CD4-positive, alpha-beta memory T cell (primary cell): ENCODE measurements at regions not wholly inside any gene's neighbourhood (a gene's known extent, or its start where the extent isn't known, plus 50 kb on each side); places are given as distances from the start of the nearest gene placed in this dataset.

Experiments used
- CTCF ChIA-PET: fragments of 350-600 bp; sonication (Branson Sonifier 250); formaldehyde crosslinking; loops from one replicate; lab custom pipeline; 2021; ENCODE audit warnings: inconsistent platforms; ENCODE audit not compliant: partially characterized antibody; lab: Charles Lee
- POLR2A ChIA-PET: fragments of 350-600 bp; sonication (Branson Sonifier 250); formaldehyde crosslinking; loops from one replicate; lab custom pipeline; 2021; ENCODE audit not compliant: partially characterized antibody; lab: Charles Lee
- DNase-seq, 5 donors: peaks; one replicate each; pipeline versions ENCODE4 v3.0.0 to v3.0.0-alpha.2; 2020 to 2022; ENCODE audit warnings: mixed read lengths in 1 of 5
- H3K27ac ChIP-seq: one replicate; pipeline ENCODE4 v1.7.0; 2013; ENCODE audit warnings: low read depth, low read length
- H3K27me3 ChIP-seq: 2 replicates; pipeline ENCODE4 v1.7.0; 2013; ENCODE audit warnings: mild to moderate bottlenecking, low read length, moderate library complexity; ENCODE audit not compliant: insufficient read depth
- H3K36me3 ChIP-seq: 2 replicates; pipeline ENCODE4 v1.7.0; 2013; ENCODE audit warnings: mild to moderate bottlenecking, low read length, moderate library complexity; ENCODE audit not compliant: insufficient read depth
- H3K4me1 ChIP-seq: 2 replicates; pipeline ENCODE4 v1.7.0; 2013; ENCODE audit warnings: mild to moderate bottlenecking, low read length, moderate library complexity; ENCODE audit not compliant: insufficient read depth
- H3K4me3 ChIP-seq, 2 donors: one replicate each; pipeline ENCODE4 v1.7.0; 2013; ENCODE audit warnings: low read length in 2 of 2, mild to moderate bottlenecking in 1 of 2
- H3K9me3 ChIP-seq, 2 donors: one replicate each; pipeline ENCODE4 v1.7.0; 2013; ENCODE audit warnings: low read length in 2 of 2, control low read depth in 1 of 2; ENCODE audit not compliant: control insufficient read depth in 1 of 2
- H3K27ac Mint-ChIP-seq, 7 donors: one replicate each; pipeline ENCODE4 v1.8.0; 2020 to 2021; ENCODE audit warnings: mixed read lengths in 7 of 7, mild to moderate bottlenecking in 6 of 7, inconsistent platforms in 3 of 7, moderate library complexity in 3 of 7
- H3K27me3 Mint-ChIP-seq, 2 donors: one replicate each; pipeline ENCODE4 v1.8.0; 2020 to 2021; ENCODE audit warnings: mixed read lengths in 2 of 2
- H3K36me3 Mint-ChIP-seq, 2 donors: one replicate each; pipeline ENCODE4 v1.8.0; 2020 to 2021; ENCODE audit warnings: mixed read lengths in 2 of 2, inconsistent platforms in 1 of 2, mild to moderate bottlenecking in 1 of 2
- H3K4me1 Mint-ChIP-seq, 4 donors: one replicate each; pipeline ENCODE4 v1.8.0; 2020 to 2021; ENCODE audit warnings: mixed read lengths in 4 of 4, mild to moderate bottlenecking in 1 of 4
- H3K4me3 Mint-ChIP-seq, 8 donors: one replicate each; pipeline ENCODE4 v1.8.0; 2020 to 2021; ENCODE audit warnings: mixed read lengths in 8 of 8, mild to moderate bottlenecking in 7 of 8, moderate library complexity in 6 of 8, inconsistent platforms in 3 of 8
- H3K9me3 Mint-ChIP-seq, 8 donors: one replicate each; pipeline ENCODE4 v1.8.0; 2020 to 2021; ENCODE audit warnings: mixed read lengths in 8 of 8, mild to moderate bottlenecking in 5 of 8, inconsistent platforms in 3 of 8, moderate library complexity in 1 of 8
- intact Hi-C: fragments of 100-400 bp; cut with micrococcal nuclease; formaldehyde crosslinking; loops from one replicate; pipeline ENCODE4 v1.15.1; 2023

GRCh38 chr5:147175516-147176097, 59.2 kb upstream of the STK32A start:
- POLR2A ChIA-PET: no interaction called here
- Mint-ChIP-seq H3K9me3 (peaks cover 0 to 4% (median under 1%) of the 10 kb centered on the region in 8 donors), H3K4me3 (no peak overlapping the region), H3K27me3 (peaks cover 0 to 4% of the 10 kb centered on the region in 2 donors), H3K27ac (no peak overlapping the region), H3K4me1 (peaks cover 1 to 3% (median 2%) of the 10 kb centered on the region in 4 donors), H3K36me3 (no peaks in the 10 kb centered on the region)
- Histone ChIP-seq H3K4me1 (no peaks in the 10 kb centered on the region), H3K9me3 (no peaks in the 10 kb centered on the region), H3K27ac (no peak overlapping the region), H3K27me3 (no peaks in the 10 kb centered on the region), H3K4me3 (no peak overlapping the region), H3K36me3 (no peaks in the 10 kb centered on the region)
- no peak for DNase-seq
- intact Hi-C loops: no loop called here
- CTCF ChIA-PET: interaction anchor here (6.8 kb wide), 1 partner anchor 13 kb away, joined by 47 read pairs; no protein-coding TSS in a partner anchor

GRCh38 chr5:147176422-147176821, 58.4 kb upstream of the STK32A start:
- CTCF ChIA-PET: interaction anchor here (6.8 kb wide), 1 partner anchor 12 kb away, joined by 47 read pairs; no protein-coding TSS in a partner anchor

GRCh38 chr5:147177125-147177840, 57.5 kb upstream of the STK32A start:
- Mint-ChIP-seq H3K4me1 (no peaks in the 10 kb centered on the region), H3K9me3 (peaks cover 0 to 4% (median 0%) of the 10 kb centered on the region in 8 donors), H3K36me3 (no peaks in the 10 kb centered on the region), H3K27ac (no peak overlapping the region), H3K27me3 (peaks cover 0 to 4% of the 10 kb centered on the region in 2 donors), H3K4me3 (no peak overlapping the region)
- H3K9me3 ChIP-seq: no peaks in the 10 kb centered on the region
- CTCF ChIA-PET: interaction anchor here (0.7 to 6.8 kb wide), 2 partner anchors 8 to 11 kb away, joined by 3 to 47 read pairs; no protein-coding TSS in a partner anchor
- no peaks in the 10 kb centered on the region for H3K4me1 ChIP-seq
- no peaks in the 10 kb centered on the region for H3K27me3 ChIP-seq
- no peak overlapping the region for H3K4me3 ChIP-seq
- no peaks in the 10 kb centered on the region for H3K36me3 ChIP-seq
- POLR2A ChIA-PET: no interaction called here
- intact Hi-C loops: no loop called here
- no peak for DNase-seq
- no peak overlapping the region for H3K27ac ChIP-seq

More at GRCh38 chr5:147176422-147176821, 58.4 kb upstream of the STK32A start:
- DNase-seq: no peak
- no peaks in the 10 kb centered on the region for H3K36me3 Mint-ChIP-seq
- Histone ChIP-seq H3K27me3 (no peaks in the 10 kb centered on the region), H3K4me3 (no peak overlapping the region), H3K9me3 (no peaks in the 10 kb centered on the region), H3K4me1 (no peaks in the 10 kb centered on the region), H3K27ac (no peak overlapping the region), H3K36me3 (no peaks in the 10 kb centered on the region)
- H3K4me1 Mint-ChIP-seq: no peaks in the 10 kb centered on the region
- H3K27me3 Mint-ChIP-seq: peaks cover 0 to 4% of the 10 kb centered on the region in 2 donors
- no peak overlapping the region for H3K27ac Mint-ChIP-seq
- intact Hi-C loops: no loop called here
- POLR2A ChIA-PET: no interaction called here
- peaks cover 0 to 4% (median 0%) of the 10 kb centered on the region in 8 donors for H3K9me3 Mint-ChIP-seq
- no peak overlapping the region for H3K4me3 Mint-ChIP-seq

- ChIA-PET CTCF (interaction anchor here (0.6 to 6.8 kb wide), 6 partner anchors 9 to 646 kb away, joined by 3 to 47 read pairs (median 4); no protein-coding TSS in a partner anchor), POLR2A (no interaction called here)
- DNase-seq: no peak
- intact Hi-C loops: loop anchor here (10.0 kb wide), 1 partner anchor 215 kb away; no protein-coding TSS in a partner anchor
- no peaks in the 10 kb centered on the region for H3K36me3 Mint-ChIP-seq
- H3K27ac Mint-ChIP-seq: no peak overlapping the region
- H3K4me3 ChIP-seq: no peak overlapping the region
- peaks cover 0 to 4% (median 0%) of the 10 kb centered on the region in 8 donors for H3K9me3 Mint-ChIP-seq
- H3K4me3 Mint-ChIP-seq: no peak overlapping the region
- no peaks in the 10 kb centered on the region for H3K36me3 ChIP-seq
- no peaks in the 10 kb centered on the region for H3K9me3 ChIP-seq
- peaks cover 0 to 1% of the 10 kb centered on the region in 2 donors for H3K27me3 Mint-ChIP-seq
- H3K27me3 ChIP-seq: no peaks in the 10 kb centered on the region
- H3K4me1 ChIP-seq: no peaks in the 10 kb centered on the region
- H3K4me1 Mint-ChIP-seq: no peaks in the 10 kb centered on the region
- H3K27ac ChIP-seq: no peak overlapping the region
Measured at GRCh38 chr5:147179562-147180147, 55.2 kb upstream of the STK32A start.

GRCh38 chr5:147180751-147181150, 54.1 kb upstream of the STK32A start:
- H3K27ac ChIP-seq: no peak overlapping the region
- POLR2A ChIA-PET: no interaction called here
- Mint-ChIP-seq H3K27ac (no peak overlapping the region), H3K4me3 (no peak overlapping the region), H3K9me3 (peaks cover 0 to 4% (median 0%) of the 10 kb centered on the region in 8 donors), H3K27me3 (no peaks in the 10 kb centered on the region), H3K36me3 (no peaks in the 10 kb centered on the region), H3K4me1 (no peaks in the 10 kb centered on the region)
- intact Hi-C loops: loop anchor here (10.0 kb wide), 1 partner anchor 216 kb away; no protein-coding TSS in a partner anchor
- H3K4me3 ChIP-seq: no peak overlapping the region
- H3K27me3 ChIP-seq: no peaks in the 10 kb centered on the region
- H3K9me3 ChIP-seq: no peaks in the 10 kb centered on the region
- DNase-seq: no peak
- H3K36me3 ChIP-seq: no peaks in the 10 kb centered on the region
- no peaks in the 10 kb centered on the region for H3K4me1 ChIP-seq
- CTCF ChIA-PET: interaction anchor here (0.8 to 6.8 kb wide), 3 partner anchors 7 to 639 kb away, joined by 3 to 47 read pairs (median 3); no protein-coding TSS in a partner anchor
